MG63 (cell line): ENCODE measurements at regions not wholly inside any gene's neighbourhood (a gene's known extent, or its start where the extent isn't known, plus 50 kb on each side); places are given as distances from the start of the nearest gene placed in this dataset.

ENCODE experiments used
- DNase-seq: peaks from one replicate; pipeline ENCODE4 v3.0.0-alpha.2; 2020
- H3K27me3 ChIP-seq: fragments of 250-450 bp; sonication (Bioruptor Pico); 2 replicates; pipeline ENCODE4 v1.5.1; 2020; ENCODE audit warnings: mild to moderate bottlenecking, moderate library complexity
- H3K36me3 ChIP-seq: fragments of 250-450 bp; sonication (Bioruptor Pico); 2 replicates; pipeline ENCODE4 v1.5.1; 2020; ENCODE audit warnings: mild to moderate bottlenecking, moderate library complexity
- H3K4me3 ChIP-seq: fragments of 250-450 bp; sonication (Bioruptor Pico); 2 replicates; pipeline ENCODE4 v1.5.1; 2020; ENCODE audit warnings: mild to moderate bottlenecking, moderate library complexity
- H3K9me3 ChIP-seq: fragments of 250-450 bp; sonication (Bioruptor Pico); 2 replicates; pipeline ENCODE4 v1.5.1; 2020; ENCODE audit warnings: mild to moderate bottlenecking, moderate library complexity

- DNase-seq = no peak
- no peaks in the 10 kb centered on the region for H3K9me3 ChIP-seq
- no peaks in the 10 kb centered on the region for H3K36me3 ChIP-seq
- no peaks in the 10 kb centered on the region for H3K27me3 ChIP-seq
- H3K4me3 ChIP-seq = no peak overlapping the region
Observed at GRCh38 chr10:1942478-1942877, 205.2 kb upstream of the ADARB2 start.

GRCh38 chr10:1939016-1939415 is 201.7 kb upstream of the ADARB2 start:
- Histone ChIP-seq H3K36me3 (no peaks in the 10 kb centered on the region), H3K4me3 (no peak overlapping the region), H3K9me3 (no peaks in the 10 kb centered on the region), H3K27me3 (no peaks in the 10 kb centered on the region)
- no peak for DNase-seq

GRCh38 chr10:1938317-1938716 is 201.0 kb upstream of the ADARB2 start:
- DNase-seq = peak; percentile 29
- Histone ChIP-seq H3K36me3 (no peaks in the 10 kb centered on the region), H3K27me3 (no peaks in the 10 kb centered on the region), H3K4me3 (no peak overlapping the region), H3K9me3 (no peaks in the 10 kb centered on the region)

- Histone ChIP-seq H3K36me3 (no peaks in the 10 kb centered on the region), H3K9me3 (no peaks in the 10 kb centered on the region), H3K4me3 (no peak overlapping the region), H3K27me3 (no peaks in the 10 kb centered on the region)
- no peak for DNase-seq
Observed at GRCh38 chr10:1935912-1936311, 198.6 kb upstream of the ADARB2 start.

GRCh38 chr10:1933215-1933614 is 195.9 kb upstream of the ADARB2 start:
- no peaks in the 10 kb centered on the region for H3K9me3 ChIP-seq
- peak; percentile 36 for DNase-seq
- no peaks in the 10 kb centered on the region for H3K36me3 ChIP-seq
- no peaks in the 10 kb centered on the region; the same call in 1 of the 2 replicates for H3K27me3 ChIP-seq
- no peak overlapping the region for H3K4me3 ChIP-seq

GRCh38 chr10:1932692-1933094 is 195.4 kb upstream of the ADARB2 start:
- H3K4me3 ChIP-seq = no peak overlapping the region

GRCh38 chr10:1928606-1929005 is 191.3 kb upstream of the ADARB2 start:
- H3K27me3 ChIP-seq = peaks cover 4% of the 10 kb centered on the region
- no peak for DNase-seq

More at GRCh38 chr10:1932692-1933094, 195.4 kb upstream of the ADARB2 start:
- no peaks in the 10 kb centered on the region; the same call in 1 of the 2 replicates for H3K27me3 ChIP-seq
- H3K9me3 ChIP-seq = no peaks in the 10 kb centered on the region
- H3K36me3 ChIP-seq = no peaks in the 10 kb centered on the region
- no peak for DNase-seq

GRCh38 chr10:1923998-1924397 is 186.7 kb upstream of the ADARB2 start:
- H3K27me3 ChIP-seq = peaks cover 4% of the 10 kb centered on the region

More at GRCh38 chr10:1928606-1929005, 191.3 kb upstream of the ADARB2 start:
- Histone ChIP-seq H3K36me3 (no peaks in the 10 kb centered on the region), H3K9me3 (no peaks in the 10 kb centered on the region), H3K4me3 (no peak overlapping the region)

GRCh38 chr10:1923586-1923985 is 186.3 kb upstream of the ADARB2 start:
- DNase-seq = no peak
- Histone ChIP-seq H3K27me3 (peaks cover 4% of the 10 kb centered on the region), H3K36me3 (no peaks in the 10 kb centered on the region), H3K4me3 (no peak overlapping the region), H3K9me3 (no peaks in the 10 kb centered on the region)

More at GRCh38 chr10:1923998-1924397, 186.7 kb upstream of the ADARB2 start:
- Histone ChIP-seq H3K9me3 (no peaks in the 10 kb centered on the region), H3K36me3 (no peaks in the 10 kb centered on the region), H3K4me3 (no peak overlapping the region)
- DNase-seq = no peak

GRCh38 chr10:1920941-1921340 is 183.6 kb upstream of the ADARB2 start:
- H3K4me3 ChIP-seq = no peak overlapping the region
- no peaks in the 10 kb centered on the region for H3K9me3 ChIP-seq
- no peak for DNase-seq
- H3K36me3 ChIP-seq = no peaks in the 10 kb centered on the region
- H3K27me3 ChIP-seq = peaks cover 8% of the 10 kb centered on the region

- no peaks in the 10 kb centered on the region for H3K36me3 ChIP-seq
- DNase-seq = no peak
- no peak overlapping the region for H3K4me3 ChIP-seq
- peaks cover 7% of the 10 kb centered on the region; the same call in 1 of the 2 replicates for H3K27me3 ChIP-seq
- no peaks in the 10 kb centered on the region for H3K9me3 ChIP-seq
Observed at GRCh38 chr10:1920127-1920526, 182.8 kb upstream of the ADARB2 start.

GRCh38 chr10:1911771-1912170 is 174.4 kb upstream of the ADARB2 start:
- Histone ChIP-seq H3K4me3 (no peak overlapping the region), H3K36me3 (no peaks in the 10 kb centered on the region), H3K9me3 (no peaks in the 10 kb centered on the region), H3K27me3 (peaks cover 7% of the 10 kb centered on the region; the same call in 1 of the 2 replicates)
- no peak for DNase-seq

- no peak overlapping the region for H3K4me3 ChIP-seq
- H3K36me3 ChIP-seq = no peaks in the 10 kb centered on the region
- no peak for DNase-seq
- H3K27me3 ChIP-seq = no peaks in the 10 kb centered on the region
- no peaks in the 10 kb centered on the region for H3K9me3 ChIP-seq
Observed at GRCh38 chr10:1903982-1904381, 166.7 kb upstream of the ADARB2 start.

- H3K36me3 ChIP-seq = no peaks in the 10 kb centered on the region
- no peak for DNase-seq
- H3K27me3 ChIP-seq = no peaks in the 10 kb centered on the region
Observed at GRCh38 chr10:1896153-1896552, 158.8 kb upstream of the ADARB2 start.

GRCh38 chr10:1895691-1896090 is 158.4 kb upstream of the ADARB2 start:
- no peaks in the 10 kb centered on the region for H3K9me3 ChIP-seq
- DNase-seq = no peak
- H3K36me3 ChIP-seq = no peaks in the 10 kb centered on the region
- no peaks in the 10 kb centered on the region for H3K27me3 ChIP-seq
- no peak overlapping the region for H3K4me3 ChIP-seq

More at GRCh38 chr10:1896153-1896552, 158.8 kb upstream of the ADARB2 start:
- H3K4me3 ChIP-seq = no peak overlapping the region
- no peaks in the 10 kb centered on the region for H3K9me3 ChIP-seq

- no peaks in the 10 kb centered on the region for H3K27me3 ChIP-seq
- no peak for DNase-seq
- no peak overlapping the region for H3K4me3 ChIP-seq
- no peaks in the 10 kb centered on the region for H3K36me3 ChIP-seq
- no peaks in the 10 kb centered on the region for H3K9me3 ChIP-seq
Observed at GRCh38 chr10:1894912-1895311, 157.6 kb upstream of the ADARB2 start.

GRCh38 chr10:1893941-1894340 is 156.6 kb upstream of the ADARB2 start:
- Histone ChIP-seq H3K36me3 (no peaks in the 10 kb centered on the region), H3K9me3 (no peaks in the 10 kb centered on the region), H3K4me3 (no peak overlapping the region), H3K27me3 (no peaks in the 10 kb centered on the region)
- no peak for DNase-seq

- Histone ChIP-seq H3K27me3 (no peaks in the 10 kb centered on the region), H3K4me3 (no peak overlapping the region), H3K36me3 (no peaks in the 10 kb centered on the region), H3K9me3 (peaks cover 3% of the 10 kb centered on the region; the same call in 1 of the 2 replicates)
- no peak for DNase-seq
Observed at GRCh38 chr10:1886039-1886438, 148.7 kb upstream of the ADARB2 start.

- no peaks in the 10 kb centered on the region for H3K27me3 ChIP-seq
- no peaks in the 10 kb centered on the region for H3K36me3 ChIP-seq
- peaks cover 3% of the 10 kb centered on the region; the same call in 1 of the 2 replicates for H3K9me3 ChIP-seq
- DNase-seq = no peak
- H3K4me3 ChIP-seq = no peak overlapping the region
Observed at GRCh38 chr10:1882728-1883127, 145.4 kb upstream of the ADARB2 start.
